ENCODE measurements at regions not wholly inside any gene's neighbourhood (a gene's known extent, or its start where the extent isn't known, plus 50 kb on each side); places are given as distances from the start of the nearest gene placed in this dataset.

- DNase-seq: no peak
Measured at GRCh38 chr2:240287496-240288086, 147.1 kb upstream of the OTOS start.

GRCh38 chr2:240288087-240288521 lies 147.4 kb upstream of the GPC1 start:
- DNase-seq: no peak

- DNase-seq: no peak
Measured at GRCh38 chr2:240289701-240290431, 145.6 kb upstream of the GPC1 start.

GRCh38 chr2:240290432-240291336 lies 144.8 kb upstream of the GPC1 start:
- DNase-seq: no peak

- no peak for DNase-seq
Measured at GRCh38 chr2:240291337-240292034, 144.0 kb upstream of the GPC1 start.

- DNase-seq: no peak
Measured at GRCh38 chr2:240292035-240292574, 143.4 kb upstream of the GPC1 start.

GRCh38 chr2:240292619-240293525 lies 142.6 kb upstream of the GPC1 start:
- DNase-seq: no peak

GRCh38 chr2:240293557-240294461 lies 141.7 kb upstream of the GPC1 start:
- peak; percentile 29 for DNase-seq

GRCh38 chr2:240294514-240294913 lies 140.9 kb upstream of the GPC1 start:
- no peak for DNase-seq

- no peak for DNase-seq
Measured at GRCh38 chr2:240295256-240296103, 140.0 kb upstream of the GPC1 start.

GRCh38 chr2:240296104-240296406 lies 139.4 kb upstream of the GPC1 start:
- DNase-seq: no peak

- no peak for DNase-seq
Measured at GRCh38 chr2:240296476-240297255, 138.8 kb upstream of the GPC1 start.

GRCh38 chr2:240297256-240298116 lies 138.0 kb upstream of the GPC1 start:
- no peak for DNase-seq

- no peak for DNase-seq
Measured at GRCh38 chr2:240298117-240298790, 137.2 kb upstream of the GPC1 start.

- DNase-seq: no peak
Measured at GRCh38 chr2:240298803-240299709, 136.4 kb upstream of the GPC1 start.

- DNase-seq: no peak
Measured at GRCh38 chr2:240299710-240300068, 135.8 kb upstream of the GPC1 start.

Data from NCI-H2029 (cell line).